HepG2 (cell line): ENCODE measurements at regions not wholly inside any gene's neighbourhood (a gene's known extent, or its start where the extent isn't known, plus 50 kb on each side); places are given as distances from the start of the nearest gene placed in this dataset.

ENCODE experiments used
- ATAC-seq: fragments of 200-7000 bp; cut with Tn5 transposase; 3 replicates; pipeline ENCODE4 v1.9.1; 2020; ENCODE audit warnings: mild to moderate bottlenecking, moderate library complexity
- BruUV-seq: library from RNA; stranded (reverse); fragments of 400-500 nt; replicated peaks from 2 replicates; lab custom pipeline; 2021; lab: Mats Ljungman, UMichigan
- CTCF ChIA-PET: fragments of 300-600 bp; formaldehyde crosslinking; extraction: SDS; loops from one replicate; lab custom pipeline; 2021; ENCODE audit warnings: low total read pairs, inconsistent platforms, low intra/inter-chr PET ratio; lab: Yijun Ruan, JAX
- POLR2A ChIA-PET: fragments of 350-600 bp; sonication (Branson Sonifier 250); formaldehyde crosslinking; loops from one replicate; lab custom pipeline; 2020; ENCODE audit warnings: antibody characterized with exemption, inconsistent platforms; lab: Yijun Ruan, JAX
- DNase-seq: peaks from one replicate; pipeline ENCODE4 v3.0.0-alpha.2; 2015; ENCODE audit warnings: low spot score
- FAIRE-seq: peaks from 3 replicates; lab custom pipeline; 2011; peaks lifted over from hg19 to GRCh38; lab: Jason Lieb, UNC
- H2AFZ ChIP-seq: one replicate; pipeline ENCODE4 v1.6.1; 2011; ENCODE audit warnings: low read length, inconsistent platforms
- H3K27ac ChIP-seq: fragments of 300-600 bp; 3 replicates; pipeline ENCODE4 v1.8.0; 2011; ENCODE audit warnings: mixed run types, mild to moderate bottlenecking, mixed read lengths, low read length, inconsistent platforms; ENCODE audit not compliant: insufficient read depth; ENCODE audit errors: extremely low read length
- H3K27me3 ChIP-seq, 2 experiments: fragments of 200-600 bp in 1 of 2; 2 replicates in 1 of 2; 3 replicates in 1 of 2; pipeline versions ENCODE4 v1.6.0 to v1.8.0; 2011; ENCODE audit warnings: low read length in 2 of 2, mild to moderate bottlenecking in 2 of 2, moderate library complexity in 2 of 2, inconsistent platforms in 1 of 2; ENCODE audit not compliant: insufficient read depth in 2 of 2, control insufficient read depth in 1 of 2
- H3K36me3 ChIP-seq, 2 experiments: fragments of 200-600 bp in 1 of 2; replicated peaks in 1 of 2; 2 replicates in 1 of 2; 3 replicates in 1 of 2; pipeline versions ENCODE4 v1.5.1 to v1.8.0; 2011; ENCODE audit warnings: low read length in 2 of 2, inconsistent platforms in 1 of 2; ENCODE audit not compliant: insufficient read depth in 2 of 2, control insufficient read depth in 1 of 2
- H3K4me1 ChIP-seq: 2 replicates; pipeline ENCODE4 v1.5.1; 2012; ENCODE audit warnings: low read length, inconsistent platforms; ENCODE audit not compliant: insufficient read depth
- H3K4me2 ChIP-seq: 2 replicates; pipeline ENCODE4 v1.6.0; 2011; ENCODE audit warnings: low read depth, low read length, inconsistent platforms
- H3K4me3 ChIP-seq, 3 experiments: fragments of 200-600 bp in 1 of 3; sonication (generic), shearing (Covaris generic) in 1 of 3; replicated peaks in 1 of 3; 2 replicates each; pipeline ENCODE4 v1.5.1; 2011 to 2016; ENCODE audit warnings: low read length in 3 of 3, inconsistent platforms in 2 of 3, low read depth in 2 of 3, mild to moderate bottlenecking in 2 of 3, control low read depth in 1 of 3, mixed read lengths in 1 of 3; ENCODE audit not compliant: insufficient read depth in 1 of 3
- H3K79me2 ChIP-seq: one replicate; pipeline ENCODE4 v1.6.1; 2011; ENCODE audit warnings: low read length, inconsistent platforms; ENCODE audit not compliant: insufficient read depth
- H3K9ac ChIP-seq: 2 replicates; pipeline ENCODE4 v1.6.0; 2011; ENCODE audit warnings: mild to moderate bottlenecking, low read depth, low read length, inconsistent platforms; ENCODE audit not compliant: insufficient read depth
- H3K9me3 ChIP-seq: 2 replicates; pipeline ENCODE4 v1.5.1; 2012; ENCODE audit warnings: mild to moderate bottlenecking, low read length
- H4K20me1 ChIP-seq: 2 replicates; pipeline ENCODE4 v1.6.0; 2011; ENCODE audit warnings: inconsistent platforms, mild to moderate bottlenecking, low read length, moderate library complexity; ENCODE audit not compliant: insufficient read depth
- BHLHE40 ChIP-seq: IDR thresholded peaks from 2 replicates; pipeline ENCODE4 v1.6.1; 2011; ENCODE audit warnings: low read length, improper control_type of control experiment
- FOXK2 ChIP-seq: fragments of 450-650 bp; IDR thresholded peaks from 2 replicates; pipeline ENCODE4 v1.6.1; 2016
- GPBP1L1 ChIP-seq: sonication (generic); formaldehyde crosslinking; IDR thresholded peaks from 2 replicates; pipeline ENCODE4 v1.5.0; 2020; ENCODE audit warnings: mild to moderate bottlenecking, missing genetic modification reagents
- KDM3A ChIP-seq: IDR thresholded peaks from 2 replicates; pipeline ENCODE4 v1.6.1; 2018; ENCODE audit warnings: low read depth, missing compliant biosample characterization
- MAFG ChIP-seq: sonication (generic); formaldehyde crosslinking; IDR thresholded peaks from 2 replicates; pipeline ENCODE4 v1.5.1; 2020; ENCODE audit warnings: mild to moderate bottlenecking, missing genetic modification reagents
- MAX ChIP-seq: IDR thresholded peaks from 2 replicates; pipeline ENCODE4 v1.6.1; 2012; ENCODE audit warnings: inconsistent platforms
- NFAT5 ChIP-seq: sonication (generic); formaldehyde crosslinking; IDR thresholded peaks from 2 replicates; pipeline ENCODE4 v1.4.0; 2020; ENCODE audit warnings: missing genetic modification reagents
- ZNF451 ChIP-seq: sonication (generic); formaldehyde crosslinking; IDR thresholded peaks from 2 replicates; pipeline ENCODE4 v1.5.0; 2020; ENCODE audit warnings: mild to moderate bottlenecking, missing genetic modification reagents
- ZNF547 ChIP-seq: sonication (generic); formaldehyde crosslinking; IDR thresholded peaks from 2 replicates; pipeline ENCODE4 v1.5.1; 2020; ENCODE audit warnings: mild to moderate bottlenecking, missing genetic modification reagents
- ZNF629 ChIP-seq: sonication (generic); formaldehyde crosslinking; conservative IDR thresholded peaks from 2 replicates; pipeline ENCODE4 v1.5.0; 2020; ENCODE audit warnings: missing genetic modification reagents
- ZNF713 ChIP-seq: sonication (generic); formaldehyde crosslinking; IDR thresholded peaks from 2 replicates; pipeline ENCODE4 v1.4.0; 2020; ENCODE audit warnings: mild to moderate bottlenecking, missing genetic modification reagents
- WGBS: methylation state at CpG from one replicate; pipeline ENCODE4 v1.1.6; 2017; ENCODE audit warnings: low lambda C conversion rate; 5-methylcytosine and 5-hydroxymethylcytosine counted together
- in situ Hi-C: cut with HindIII; loops from 2 replicates; pipeline ENCODE4 v1.10.0; 2017; ENCODE audit warnings: low pct_unique_long_range_greater_than_20kb; ENCODE audit not compliant: extremely low pct_ligation_motif_present
- intact Hi-C: fragments of 100-400 bp; cut with micrococcal nuclease; formaldehyde crosslinking; loops from one replicate; pipeline ENCODE4 v1.10.0; 2022; ENCODE audit not compliant: unreplicated experiment
- TF ChIP-seq, protein P1 (sequence below): sonication (generic); formaldehyde crosslinking; IDR thresholded peaks from 2 replicates; pipeline ENCODE4 v1.4.0; 2020; ENCODE audit warnings: low read depth, missing genetic modification reagents
- TF ChIP-seq, protein P2 (sequence below): IDR thresholded peaks from 2 replicates; pipeline ENCODE4 v1.6.1; 2016; ENCODE audit warnings: mild to moderate bottlenecking

DNA sequence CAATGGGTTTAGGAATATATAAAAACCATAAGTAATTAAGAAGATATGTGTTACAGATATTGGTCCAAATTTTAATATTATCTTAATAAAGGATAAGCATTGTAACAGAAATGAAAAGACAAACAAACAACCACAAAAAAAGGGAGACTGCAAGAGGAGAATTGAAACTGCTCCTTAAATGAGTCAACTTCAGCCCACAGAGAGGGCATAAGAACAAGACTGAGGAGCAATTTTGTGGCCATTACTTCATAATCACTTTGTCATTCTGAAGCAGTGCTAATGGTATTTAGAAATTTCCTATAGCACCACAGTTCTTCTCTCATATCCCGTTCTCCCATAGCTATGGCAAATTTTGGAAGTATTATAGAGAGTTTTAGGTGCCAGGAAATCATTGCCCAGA lies 193.2 kb upstream of the HNMT start:
- no peak for ATAC-seq
- Histone ChIP-seq H3K79me2 (no peaks in the 10 kb centered on the region), H3K4me1 (no peaks in the 10 kb centered on the region), H3K4me3 (no peak overlapping the region), H3K27me3 (no peaks in the 10 kb centered on the region), H3K4me2 (no peak overlapping the region), H4K20me1 (no peaks in the 10 kb centered on the region), H3K27ac (no peak overlapping the region), H3K36me3 (no peaks in the 10 kb centered on the region), H3K9me3 (no peaks in the 10 kb centered on the region), H3K9ac (no peak overlapping the region), H2AFZ (no peak overlapping the region)
- intact Hi-C loops (no loop called here), in situ Hi-C loops (no loop called here)
- BruUV-seq = no TSS peak
- 0% methylated on average over 1 of the region's 1 CpG for WGBS
- POLR2A ChIA-PET = no interaction called here
- DNase-seq = no peak
- CTCF ChIA-PET = no interaction called here
- FAIRE-seq = no peak
- TF ChIP-seq ZNF547 (CRISPR knock-in tag) = no peak
- TF ChIP-seq BHLHE40 = no peak
- no peak for TF ChIP-seq ZNF451 (CRISPR knock-in tag)
- TF ChIP-seq FOXK2 = no peak
- TF ChIP-seq, protein P1, sequence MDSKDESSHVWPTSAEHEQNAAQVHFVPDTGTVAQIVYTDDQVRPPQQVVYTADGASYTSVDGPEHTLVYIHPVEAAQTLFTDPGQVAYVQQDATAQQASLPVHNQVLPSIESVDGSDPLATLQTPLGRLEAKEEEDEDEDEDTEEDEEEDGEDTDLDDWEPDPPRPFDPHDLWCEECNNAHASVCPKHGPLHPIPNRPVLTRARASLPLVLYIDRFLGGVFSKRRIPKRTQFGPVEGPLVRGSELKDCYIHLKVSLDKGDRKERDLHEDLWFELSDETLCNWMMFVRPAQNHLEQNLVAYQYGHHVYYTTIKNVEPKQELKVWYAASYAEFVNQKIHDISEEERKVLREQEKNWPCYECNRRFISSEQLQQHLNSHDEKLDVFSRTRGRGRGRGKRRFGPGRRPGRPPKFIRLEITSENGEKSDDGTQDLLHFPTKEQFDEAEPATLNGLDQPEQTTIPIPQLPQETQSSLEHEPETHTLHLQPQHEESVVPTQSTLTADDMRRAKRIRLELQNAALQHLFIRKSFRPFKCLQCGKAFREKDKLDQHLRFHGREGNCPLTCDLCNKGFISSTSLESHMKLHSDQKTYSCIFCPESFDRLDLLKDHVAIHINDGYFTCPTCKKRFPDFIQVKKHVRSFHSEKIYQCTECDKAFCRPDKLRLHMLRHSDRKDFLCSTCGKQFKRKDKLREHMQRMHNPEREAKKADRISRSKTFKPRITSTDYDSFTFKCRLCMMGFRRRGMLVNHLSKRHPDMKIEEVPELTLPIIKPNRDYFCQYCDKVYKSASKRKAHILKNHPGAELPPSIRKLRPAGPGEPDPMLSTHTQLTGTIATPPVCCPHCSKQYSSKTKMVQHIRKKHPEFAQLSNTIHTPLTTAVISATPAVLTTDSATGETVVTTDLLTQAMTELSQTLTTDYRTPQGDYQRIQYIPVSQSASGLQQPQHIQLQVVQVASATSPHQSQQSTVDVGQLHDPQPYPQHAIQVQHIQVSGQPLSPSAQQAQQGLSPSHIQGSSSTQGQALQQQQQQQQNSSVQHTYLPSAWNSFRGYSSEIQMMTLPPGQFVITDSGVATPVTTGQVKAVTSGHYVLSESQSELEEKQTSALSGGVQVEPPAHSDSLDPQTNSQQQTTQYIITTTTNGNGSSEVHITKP (CRISPR knock-in tag) = no peak
- TF ChIP-seq, protein P2, sequence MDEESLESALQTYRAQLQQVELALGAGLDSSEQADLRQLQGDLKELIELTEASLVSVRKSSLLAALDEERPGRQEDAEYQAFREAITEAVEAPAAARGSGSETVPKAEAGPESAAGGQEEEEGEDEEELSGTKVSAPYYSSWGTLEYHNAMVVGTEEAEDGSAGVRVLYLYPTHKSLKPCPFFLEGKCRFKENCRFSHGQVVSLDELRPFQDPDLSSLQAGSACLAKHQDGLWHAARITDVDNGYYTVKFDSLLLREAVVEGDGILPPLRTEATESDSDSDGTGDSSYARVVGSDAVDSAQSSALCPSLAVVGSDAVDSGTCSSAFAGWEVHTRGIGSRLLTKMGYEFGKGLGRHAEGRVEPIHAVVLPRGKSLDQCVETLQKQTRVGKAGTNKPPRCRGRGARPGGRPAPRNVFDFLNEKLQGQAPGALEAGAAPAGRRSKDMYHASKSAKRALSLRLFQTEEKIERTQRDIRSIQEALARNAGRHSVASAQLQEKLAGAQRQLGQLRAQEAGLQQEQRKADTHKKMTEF (CRISPR knock-in tag) = no peak
- no peak for TF ChIP-seq MAFG
- no peak for TF ChIP-seq ZNF713 (CRISPR knock-in tag)
- TF ChIP-seq KDM3A (CRISPR knock-in tag) = no peak
- TF ChIP-seq GPBP1L1 = no peak
- TF ChIP-seq MAX = no peak
- TF ChIP-seq ZNF629 (CRISPR knock-in tag) = no peak
- no peak for TF ChIP-seq NFAT5 (CRISPR knock-in tag)
